ENCODE measurements at regions not wholly inside any gene's neighbourhood (a gene's known extent, or its start where the extent isn't known, plus 50 kb on each side); places are given as distances from the start of the nearest gene placed in this dataset.
"Not testable (repeated sequence)": the region's sequence is repeated elsewhere in the genome, so short reads cannot be mapped to it uniquely, and the experiment has no call there.

GRCh38 chr4:43672265-43672885 is 776.2 kb downstream of the KCTD8 start:
- H3K4me1 Mint-ChIP-seq; DNase-seq; H3K27ac ChIP-seq (ENCODE audit: low read depth, low read length); H3K27me3 Mint-ChIP-seq; H3K36me3 ChIP-seq (ENCODE audit: insufficient read depth, low read length); H3K4me1 ChIP-seq (ENCODE audit: insufficient read depth, low read length); H3K4me3 ChIP-seq (ENCODE audit: low read length); H3K36me3 Mint-ChIP-seq; H3K9me3 ChIP-seq (ENCODE audit: low read length); H3K27me3 ChIP-seq (ENCODE audit: insufficient read depth, low read length, poor library complexity, severe bottlenecking); H3K4me3 Mint-ChIP-seq; POLR2A ChIA-PET; H3K27ac Mint-ChIP-seq; CTCF ChIA-PET: not testable (repeated sequence)
- H3K9me3 Mint-ChIP-seq, result peaks cover 1 to 28% (median 14%) of the 10 kb centered on the region in 5 donors

DNA sequence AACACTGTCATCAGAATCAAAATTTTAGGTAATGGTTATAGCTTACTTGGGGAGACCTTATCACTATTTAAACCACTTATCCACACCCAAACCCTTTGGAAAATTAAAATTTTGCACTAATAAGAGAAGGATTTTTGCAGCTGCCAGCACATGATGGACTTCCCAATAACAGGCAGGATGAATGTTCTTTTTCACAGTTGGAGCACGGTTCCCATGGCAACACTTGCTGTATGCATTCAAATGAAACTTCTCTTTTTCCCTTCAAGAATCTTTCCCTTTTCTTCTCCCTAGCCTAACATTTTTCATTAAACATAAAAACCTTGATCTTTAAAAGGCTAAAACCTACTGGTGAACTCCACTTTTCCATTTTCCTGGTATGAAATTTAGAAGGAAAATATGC is 768.2 kb downstream of the KCTD8 start:
- Mint-ChIP-seq H3K9me3 (peaks cover 5 to 24% (median 7%) of the 10 kb centered on the region in 5 donors), H3K27me3 (no peaks in the 10 kb centered on the region), H3K4me1 (no peaks in the 10 kb centered on the region), H3K4me3 (no peak overlapping the region), H3K36me3 (no peaks in the 10 kb centered on the region), H3K27ac (no peak overlapping the region)
- no peak for DNase-seq
- ChIA-PET POLR2A (no interaction called here), CTCF (no interaction called here)
- H3K36me3 ChIP-seq (ENCODE audit: insufficient read depth, low read length), result no peaks in the 10 kb centered on the region
- H3K4me3 ChIP-seq (ENCODE audit: low read length), result no peak overlapping the region
- no peak overlapping the region for H3K27ac ChIP-seq (ENCODE audit: low read depth, low read length)
- no peaks in the 10 kb centered on the region for H3K4me1 ChIP-seq (ENCODE audit: insufficient read depth, low read length)
- no peaks in the 10 kb centered on the region for H3K27me3 ChIP-seq (ENCODE audit: insufficient read depth, low read length, poor library complexity, severe bottlenecking)
- no peaks in the 10 kb centered on the region for H3K9me3 ChIP-seq (ENCODE audit: low read length)

DNA sequence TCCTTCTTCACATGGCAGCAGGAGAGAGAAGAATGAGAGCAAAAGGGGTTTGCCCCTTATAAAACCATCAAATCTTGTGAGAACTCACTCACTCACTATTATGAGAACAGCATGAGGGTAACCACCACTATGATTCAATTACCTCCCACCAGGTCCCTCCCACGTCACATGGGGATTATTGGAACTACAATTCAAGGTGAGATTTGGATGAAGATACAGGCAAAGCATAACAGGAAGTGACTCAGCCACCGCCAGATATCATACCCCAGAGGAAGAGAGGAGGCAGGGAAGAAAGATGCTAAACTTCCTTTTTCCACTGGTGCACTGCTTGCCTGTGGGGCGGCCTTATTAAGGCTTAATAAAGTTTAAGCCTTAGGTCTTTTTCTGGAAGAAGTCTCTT is 766.1 kb downstream of the KCTD8 start:
- no peaks in the 10 kb centered on the region for H3K36me3 Mint-ChIP-seq
- H3K4me1 Mint-ChIP-seq, result no peaks in the 10 kb centered on the region
- Histone ChIP-seq H3K27ac (ENCODE audit: low read depth, low read length) (no peak overlapping the region), H3K4me3 (ENCODE audit: low read length) (no peak overlapping the region), H3K27me3 (ENCODE audit: insufficient read depth, low read length, poor library complexity, severe bottlenecking) (no peaks in the 10 kb centered on the region), H3K36me3 (ENCODE audit: insufficient read depth, low read length) (no peaks in the 10 kb centered on the region), H3K9me3 (ENCODE audit: low read length) (no peaks in the 10 kb centered on the region), H3K4me1 (ENCODE audit: insufficient read depth, low read length) (no peaks in the 10 kb centered on the region)
- H3K4me3 Mint-ChIP-seq, result no peak overlapping the region
- H3K27ac Mint-ChIP-seq, result no peak overlapping the region
- no peaks in the 10 kb centered on the region for H3K27me3 Mint-ChIP-seq
- peaks cover 3 to 16% (median 5%) of the 10 kb centered on the region in 5 donors for H3K9me3 Mint-ChIP-seq
- DNase-seq, result no peak
- ChIA-PET CTCF (no interaction called here), POLR2A (no interaction called here)

DNA sequence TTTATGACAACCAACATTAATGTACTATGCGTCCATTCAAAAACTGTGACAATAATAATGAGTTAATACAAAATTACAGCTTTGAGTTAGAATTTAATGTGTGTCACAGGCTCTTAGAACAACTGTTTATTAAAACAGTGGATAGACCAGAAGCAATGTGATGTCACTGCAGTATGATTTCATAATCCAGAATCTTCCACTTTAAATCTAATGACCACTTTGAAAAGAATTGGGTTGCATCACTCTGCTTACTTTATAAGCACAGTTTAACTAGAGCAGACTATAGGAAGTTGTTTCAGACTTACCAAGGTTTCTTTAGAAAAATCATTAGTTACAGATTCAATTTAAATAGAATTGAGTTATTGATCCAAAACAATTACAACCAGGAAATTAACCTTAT is 758.5 kb downstream of the KCTD8 start:
- H3K4me1 ChIP-seq (ENCODE audit: insufficient read depth, low read length), result no peaks in the 10 kb centered on the region
- no peak overlapping the region for H3K27ac ChIP-seq (ENCODE audit: low read depth, low read length)
- ChIA-PET POLR2A (no interaction called here), CTCF (no interaction called here)
- Mint-ChIP-seq H3K4me1 (no peaks in the 10 kb centered on the region), H3K36me3 (no peaks in the 10 kb centered on the region), H3K27me3 (no peaks in the 10 kb centered on the region), H3K27ac (no peak overlapping the region), H3K9me3 (peaks cover 7 to 21% (median 13%) of the 10 kb centered on the region in 5 donors), H3K4me3 (no peak overlapping the region)
- no peaks in the 10 kb centered on the region for H3K9me3 ChIP-seq (ENCODE audit: low read length)
- DNase-seq, result no peak
- no peaks in the 10 kb centered on the region for H3K27me3 ChIP-seq (ENCODE audit: insufficient read depth, low read length, poor library complexity, severe bottlenecking)
- H3K36me3 ChIP-seq (ENCODE audit: insufficient read depth, low read length), result no peaks in the 10 kb centered on the region
- H3K4me3 ChIP-seq (ENCODE audit: low read length), result no peak overlapping the region

DNA sequence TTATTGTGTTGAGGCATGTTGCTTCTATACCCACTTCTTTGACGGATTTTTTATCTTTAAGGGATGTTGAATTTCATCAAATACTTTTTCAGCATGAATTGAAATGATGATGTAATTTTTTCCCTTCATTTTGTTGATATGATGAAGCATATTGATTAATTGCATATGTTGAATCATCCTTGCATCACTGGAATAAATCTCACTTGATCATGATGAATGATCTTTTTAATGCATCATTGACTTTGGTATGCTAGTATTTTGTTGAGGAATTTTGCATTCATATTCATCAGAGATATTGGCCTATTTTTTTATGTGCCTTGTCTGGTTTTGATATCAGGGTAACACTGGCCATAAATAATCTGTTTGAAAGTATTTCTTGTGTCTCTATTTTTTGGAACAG is 754.7 kb downstream of the KCTD8 start:
- Mint-ChIP-seq H3K4me3 (no peak overlapping the region), H3K36me3 (no peaks in the 10 kb centered on the region), H3K4me1 (no peaks in the 10 kb centered on the region), H3K27ac (no peak overlapping the region), H3K9me3 (peaks cover 10 to 24% (median 19%) of the 10 kb centered on the region in 5 donors), H3K27me3 (no peaks in the 10 kb centered on the region)
- ChIA-PET CTCF (no interaction called here), POLR2A (no interaction called here)
- H3K9me3 ChIP-seq (ENCODE audit: low read length), result peaks cover 5% of the 10 kb centered on the region
- no peaks in the 10 kb centered on the region for H3K27me3 ChIP-seq (ENCODE audit: insufficient read depth, low read length, poor library complexity, severe bottlenecking)
- H3K36me3 ChIP-seq (ENCODE audit: insufficient read depth, low read length), result no peaks in the 10 kb centered on the region
- no peak overlapping the region for H3K27ac ChIP-seq (ENCODE audit: low read depth, low read length)
- no peak overlapping the region for H3K4me3 ChIP-seq (ENCODE audit: low read length)
- no peak for DNase-seq
- no peaks in the 10 kb centered on the region for H3K4me1 ChIP-seq (ENCODE audit: insufficient read depth, low read length)

- H3K4me3 ChIP-seq (ENCODE audit: low read length), result no peak overlapping the region
- Mint-ChIP-seq H3K4me3 (no peak overlapping the region), H3K36me3 (no peaks in the 10 kb centered on the region), H3K27ac (no peak overlapping the region), H3K9me3 (peaks cover 6 to 68% (median 12%) of the 10 kb centered on the region in 5 donors), H3K4me1 (no peaks in the 10 kb centered on the region), H3K27me3 (no peaks in the 10 kb centered on the region)
- H3K36me3 ChIP-seq (ENCODE audit: insufficient read depth, low read length), result no peaks in the 10 kb centered on the region
- DNase-seq, result no peak
- no peaks in the 10 kb centered on the region for H3K27me3 ChIP-seq (ENCODE audit: insufficient read depth, low read length, poor library complexity, severe bottlenecking)
- peaks cover 4% of the 10 kb centered on the region for H3K9me3 ChIP-seq (ENCODE audit: low read length)
- ChIA-PET POLR2A (no interaction called here), CTCF (no interaction called here)
- H3K4me1 ChIP-seq (ENCODE audit: insufficient read depth, low read length), result no peaks in the 10 kb centered on the region
- H3K27ac ChIP-seq (ENCODE audit: low read depth, low read length), result no peak overlapping the region
Measured at GRCh38 chr4:43709443-43709842, 739.2 kb downstream of the KCTD8 start.

DNA sequence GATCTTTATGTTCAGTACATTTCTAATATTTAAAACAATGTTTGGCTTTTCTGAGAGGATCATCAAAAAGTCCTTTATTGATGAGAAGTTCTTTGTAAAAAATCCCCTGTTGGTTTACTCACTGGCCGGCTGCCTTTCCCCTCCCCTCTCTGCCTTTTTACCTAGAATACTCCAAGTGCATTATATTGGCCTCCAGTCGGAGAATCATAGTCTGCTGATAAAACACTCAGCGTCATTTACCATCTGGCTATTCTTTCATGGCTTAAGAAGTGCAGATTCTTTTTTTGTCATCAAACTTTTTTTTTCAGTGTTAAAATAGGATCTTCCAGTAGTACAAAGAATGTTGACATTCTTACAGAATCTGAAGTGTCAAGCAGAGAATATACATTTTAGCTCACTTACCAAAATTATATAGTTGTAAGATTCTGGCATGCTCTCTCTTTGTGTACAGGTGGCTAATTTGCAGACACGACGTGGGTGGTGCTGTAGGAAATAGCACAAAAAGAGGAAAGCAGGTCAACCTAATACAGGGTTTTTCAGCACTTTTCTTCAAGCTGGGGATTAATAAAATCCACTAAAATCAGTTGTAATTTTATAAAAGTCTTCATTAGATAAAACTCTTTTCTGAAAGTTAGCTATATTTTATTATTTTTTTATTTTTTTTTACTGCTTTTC is 731.8 kb downstream of the KCTD8 start:
- Histone ChIP-seq H3K27me3 (ENCODE audit: insufficient read depth, low read length, poor library complexity, severe bottlenecking) (no peaks in the 10 kb centered on the region), H3K9me3 (ENCODE audit: low read length) (no peaks in the 10 kb centered on the region), H3K36me3 (ENCODE audit: insufficient read depth, low read length) (no peaks in the 10 kb centered on the region), H3K27ac (ENCODE audit: low read depth, low read length) (no peak overlapping the region), H3K4me1 (ENCODE audit: insufficient read depth, low read length) (no peaks in the 10 kb centered on the region), H3K4me3 (ENCODE audit: low read length) (no peak overlapping the region)
- ChIA-PET POLR2A (no interaction called here), CTCF (no interaction called here)
- Mint-ChIP-seq H3K27ac (no peak overlapping the region), H3K4me3 (no peak overlapping the region), H3K4me1 (no peaks in the 10 kb centered on the region), H3K27me3 (no peaks in the 10 kb centered on the region), H3K9me3 (peaks cover 0 to 30% (median 5%) of the 10 kb centered on the region in 5 donors), H3K36me3 (no peaks in the 10 kb centered on the region)
- no peak for DNase-seq

DNA sequence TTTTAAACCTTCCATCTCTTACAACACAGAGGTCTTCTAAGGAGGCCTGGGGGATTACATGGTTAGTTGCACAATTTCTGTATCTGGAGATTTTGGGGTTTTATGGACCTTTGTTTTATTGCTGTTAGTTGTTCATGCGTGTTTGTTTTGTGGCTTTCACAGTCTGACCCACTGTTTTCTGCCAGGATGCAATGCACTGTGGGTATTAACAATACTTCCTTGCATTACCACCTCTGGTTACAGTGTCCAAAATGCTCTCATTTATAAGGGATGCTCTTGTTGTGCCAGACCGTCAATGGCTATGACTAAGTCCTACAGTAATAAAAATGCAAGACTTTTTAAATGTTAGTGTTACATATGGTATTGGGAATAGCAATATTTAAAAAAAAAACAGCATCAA is 730.2 kb downstream of the KCTD8 start:
- Mint-ChIP-seq H3K9me3 (peaks cover 0 to 18% (median 3%) of the 10 kb centered on the region in 5 donors), H3K27ac (no peak overlapping the region), H3K36me3 (no peaks in the 10 kb centered on the region), H3K4me1 (no peaks in the 10 kb centered on the region), H3K4me3 (no peak overlapping the region), H3K27me3 (no peaks in the 10 kb centered on the region)
- Histone ChIP-seq H3K4me3 (ENCODE audit: low read length) (no peak overlapping the region), H3K4me1 (ENCODE audit: insufficient read depth, low read length) (no peaks in the 10 kb centered on the region), H3K36me3 (ENCODE audit: insufficient read depth, low read length) (no peaks in the 10 kb centered on the region), H3K27ac (ENCODE audit: low read depth, low read length) (no peak overlapping the region), H3K27me3 (ENCODE audit: insufficient read depth, low read length, poor library complexity, severe bottlenecking) (no peaks in the 10 kb centered on the region), H3K9me3 (ENCODE audit: low read length) (no peaks in the 10 kb centered on the region)
- no peak for DNase-seq
- POLR2A ChIA-PET, result no interaction called here
- CTCF ChIA-PET, result no interaction called here
